HepG2 (cell line): ENCODE measurements at regions not wholly inside any gene's neighbourhood (a gene's known extent, or its start where the extent isn't known, plus 50 kb on each side); places are given as distances from the start of the nearest gene placed in this dataset.
A peak's percentile ranks its signal among the peaks of the same experiment; 100 is the strongest.

Experiments used
- ATAC-seq: fragments of 200-7000 bp; cut with Tn5 transposase; 3 replicates; pipeline ENCODE4 v1.9.1; 2020; ENCODE audit warnings: mild to moderate bottlenecking, moderate library complexity
- BruUV-seq: library from RNA; stranded (reverse); fragments of 400-500 nt; replicated peaks from 2 replicates; lab custom pipeline; 2021; lab: Mats Ljungman, UMichigan
- CTCF ChIA-PET: fragments of 300-600 bp; formaldehyde crosslinking; extraction: SDS; loops from one replicate; lab custom pipeline; 2021; ENCODE audit warnings: low total read pairs, inconsistent platforms, low intra/inter-chr PET ratio; lab: Yijun Ruan, JAX
- POLR2A ChIA-PET: fragments of 350-600 bp; sonication (Branson Sonifier 250); formaldehyde crosslinking; loops from one replicate; lab custom pipeline; 2020; ENCODE audit warnings: antibody characterized with exemption, inconsistent platforms; lab: Yijun Ruan, JAX
- DNase-seq: peaks from one replicate; pipeline ENCODE4 v3.0.0-alpha.2; 2015; ENCODE audit warnings: low spot score
- FAIRE-seq: peaks from 3 replicates; lab custom pipeline; 2011; peaks lifted over from hg19 to GRCh38; lab: Jason Lieb, UNC
- H2AFZ ChIP-seq: one replicate; pipeline ENCODE4 v1.6.1; 2011; ENCODE audit warnings: low read length, inconsistent platforms
- H3K27ac ChIP-seq: fragments of 300-600 bp; 3 replicates; pipeline ENCODE4 v1.8.0; 2011; ENCODE audit warnings: mixed run types, mild to moderate bottlenecking, mixed read lengths, low read length, inconsistent platforms; ENCODE audit not compliant: insufficient read depth; ENCODE audit errors: extremely low read length
- H3K27me3 ChIP-seq, 2 experiments: fragments of 200-600 bp in 1 of 2; 2 replicates in 1 of 2; 3 replicates in 1 of 2; pipeline versions ENCODE4 v1.6.0 to v1.8.0; 2011; ENCODE audit warnings: low read length in 2 of 2, mild to moderate bottlenecking in 2 of 2, moderate library complexity in 2 of 2, inconsistent platforms in 1 of 2; ENCODE audit not compliant: insufficient read depth in 2 of 2, control insufficient read depth in 1 of 2
- H3K36me3 ChIP-seq, 2 experiments: fragments of 200-600 bp in 1 of 2; replicated peaks in 1 of 2; 2 replicates in 1 of 2; 3 replicates in 1 of 2; pipeline versions ENCODE4 v1.5.1 to v1.8.0; 2011; ENCODE audit warnings: low read length in 2 of 2, inconsistent platforms in 1 of 2; ENCODE audit not compliant: insufficient read depth in 2 of 2, control insufficient read depth in 1 of 2
- H3K4me1 ChIP-seq: 2 replicates; pipeline ENCODE4 v1.5.1; 2012; ENCODE audit warnings: low read length, inconsistent platforms; ENCODE audit not compliant: insufficient read depth
- H3K4me2 ChIP-seq: 2 replicates; pipeline ENCODE4 v1.6.0; 2011; ENCODE audit warnings: low read depth, low read length, inconsistent platforms
- H3K4me3 ChIP-seq, 3 experiments: fragments of 200-600 bp in 1 of 3; sonication (generic), shearing (Covaris generic) in 1 of 3; replicated peaks in 1 of 3; 2 replicates each; pipeline ENCODE4 v1.5.1; 2011 to 2016; ENCODE audit warnings: low read length in 3 of 3, inconsistent platforms in 2 of 3, low read depth in 2 of 3, mild to moderate bottlenecking in 2 of 3, control low read depth in 1 of 3, mixed read lengths in 1 of 3; ENCODE audit not compliant: insufficient read depth in 1 of 3
- H3K79me2 ChIP-seq: one replicate; pipeline ENCODE4 v1.6.1; 2011; ENCODE audit warnings: low read length, inconsistent platforms; ENCODE audit not compliant: insufficient read depth
- H3K9ac ChIP-seq: 2 replicates; pipeline ENCODE4 v1.6.0; 2011; ENCODE audit warnings: mild to moderate bottlenecking, low read depth, low read length, inconsistent platforms; ENCODE audit not compliant: insufficient read depth
- H3K9me3 ChIP-seq: 2 replicates; pipeline ENCODE4 v1.5.1; 2012; ENCODE audit warnings: mild to moderate bottlenecking, low read length
- H4K20me1 ChIP-seq: 2 replicates; pipeline ENCODE4 v1.6.0; 2011; ENCODE audit warnings: inconsistent platforms, mild to moderate bottlenecking, low read length, moderate library complexity; ENCODE audit not compliant: insufficient read depth
- CREB1 ChIP-seq, 2 experiments: fragments of 450-650 bp in 1 of 2; IDR thresholded peaks; 2 replicates each; pipeline ENCODE4 v1.6.1; 2016 to 2017; ENCODE audit warnings: control low read depth in 1 of 2, mild to moderate bottlenecking in 1 of 2, missing compliant biosample characterization in 1 of 2, missing genetic modification characterization in 1 of 2
- SP1 ChIP-seq, 2 experiments: fragments of 450-650 bp in 1 of 2; sonication (generic) in 1 of 2; formaldehyde crosslinking in 1 of 2; IDR thresholded peaks; 2 replicates each; pipeline versions ENCODE4 v1.4.0 to v1.6.1; 2016 to 2020; ENCODE audit warnings: missing genetic modification reagents in 1 of 2
- ZNF20 ChIP-seq: sonication (generic); formaldehyde crosslinking; IDR thresholded peaks from 2 replicates; pipeline ENCODE4 v1.4.0; 2020; ENCODE audit warnings: mild to moderate bottlenecking, moderate library complexity, missing genetic modification reagents
- ZNF878 ChIP-seq: sonication (generic); formaldehyde crosslinking; IDR thresholded peaks from 2 replicates; pipeline ENCODE4 v1.8.1; 2023; ENCODE audit warnings: mild to moderate bottlenecking, missing genetic modification reagents, moderate library complexity
- WGBS: methylation state at CpG from one replicate; pipeline ENCODE4 v1.1.6; 2017; ENCODE audit warnings: low lambda C conversion rate; 5-methylcytosine and 5-hydroxymethylcytosine counted together
- in situ Hi-C: cut with HindIII; loops from 2 replicates; pipeline ENCODE4 v1.10.0; 2017; ENCODE audit warnings: low pct_unique_long_range_greater_than_20kb; ENCODE audit not compliant: extremely low pct_ligation_motif_present
- intact Hi-C: fragments of 100-400 bp; cut with micrococcal nuclease; formaldehyde crosslinking; loops from one replicate; pipeline ENCODE4 v1.10.0; 2022; ENCODE audit not compliant: unreplicated experiment
- TF ChIP-seq, protein P1 (sequence below): sonication (generic); formaldehyde crosslinking; IDR thresholded peaks from 2 replicates; pipeline ENCODE4 v1.8.0; 2022; ENCODE audit warnings: mild to moderate bottlenecking, missing genetic modification reagents; ENCODE audit not compliant: insufficient replicate concordance

DNA sequence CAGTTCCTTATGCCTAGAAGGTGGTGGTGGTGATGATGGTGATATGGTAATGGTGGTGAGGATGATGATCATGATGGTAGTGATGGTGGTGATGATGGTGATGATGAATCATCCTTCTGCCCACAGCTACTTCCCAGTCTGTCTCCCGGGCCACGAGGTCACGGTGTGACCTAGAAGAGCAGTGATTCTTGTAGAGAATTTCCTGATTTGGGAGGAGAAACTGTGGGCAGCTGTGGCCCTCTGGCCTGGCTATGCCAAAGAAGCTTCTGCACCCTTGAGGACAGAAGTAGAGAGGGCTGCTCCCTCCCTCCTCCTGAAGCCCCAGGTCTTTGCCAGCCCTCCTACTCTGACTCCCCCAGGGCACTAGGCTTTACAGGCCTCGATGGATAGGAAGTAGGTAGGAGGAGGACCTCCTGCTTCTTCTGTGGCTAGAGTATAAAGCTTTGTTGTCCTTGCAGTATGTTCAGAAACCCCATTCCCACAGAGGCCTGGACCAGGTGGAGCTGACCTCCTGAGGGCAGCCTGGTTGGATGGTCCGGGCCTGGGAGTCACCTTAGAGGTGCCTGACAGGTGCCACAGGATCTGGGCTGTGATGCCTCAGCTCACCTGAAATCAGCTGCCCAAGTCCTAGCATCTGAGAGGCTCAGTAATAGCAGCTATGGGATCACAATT is 57.9 kb upstream of the EPAS1 start:
- BruUV-seq = no TSS peak
- ATAC-seq = no peak

DNA sequence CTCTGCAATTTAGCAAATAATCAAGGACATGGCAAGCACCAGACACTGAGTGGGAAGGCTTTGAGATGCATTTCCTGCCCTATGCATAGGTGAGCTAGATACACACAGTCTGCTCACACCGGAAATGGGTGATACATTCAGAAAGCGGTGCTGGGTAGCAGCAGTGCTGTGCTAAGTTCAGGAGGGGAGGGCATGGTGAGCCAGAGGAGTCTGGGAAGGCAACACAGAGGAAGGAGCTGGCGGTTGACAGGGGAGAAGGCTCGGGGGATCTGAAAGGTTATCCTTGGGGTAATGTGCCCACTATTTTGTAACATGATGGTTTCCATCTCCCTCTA is 57.4 kb upstream of the EPAS1 start:
- POLR2A ChIA-PET = interaction anchor here (1.6 kb wide), 1 partner anchor 10 kb away, joined by 6 read pairs; no protein-coding TSS in a partner anchor

More for the DNA sequence above, 57.9 kb upstream of the EPAS1 start:
- WGBS = 25% methylated on average over 4 of the region's 5 CpGs
- Histone ChIP-seq H3K79me2 (no peaks in the 10 kb centered on the region), H3K4me3 (no peak overlapping the region), H3K36me3 (no peaks in the 10 kb centered on the region), H2AFZ (no peak overlapping the region), H3K27me3 (peaks cover 1 to 10% of the 10 kb centered on the region in 2 experiments; a peak in 2 of 5 replicates), H3K27ac (no peak overlapping the region), H3K4me2 (no peak overlapping the region), H4K20me1 (no peaks in the 10 kb centered on the region), H3K9ac (no peak overlapping the region), H3K4me1 (peaks cover 25% of the 10 kb centered on the region), H3K9me3 (no peaks in the 10 kb centered on the region)
- FAIRE-seq (no peak), DNase-seq (no peak)
- ChIA-PET CTCF (no interaction called here), POLR2A (interaction anchor here (1.6 kb wide), 1 partner anchor 10 kb away, joined by 6 read pairs; no protein-coding TSS in a partner anchor)
- in situ Hi-C loops (no loop called here), intact Hi-C loops (no loop called here)
- TF ChIP-seq CREB1 (IDR thresholded peaks at IDR 0.05) (peak; percentile 61; the same call in 1 of the 2 replicates), CREB1 (CRISPR knock-in tag; IDR thresholded peaks at IDR 0.05) (no peak), ZNF878 (no peak)

More for the DNA sequence above, 57.4 kb upstream of the EPAS1 start:
- Histone ChIP-seq H3K4me1 (peaks cover 25% of the 10 kb centered on the region), H4K20me1 (no peaks in the 10 kb centered on the region), H3K27ac (no peak overlapping the region), H3K9ac (no peak overlapping the region), H3K79me2 (no peaks in the 10 kb centered on the region), H3K9me3 (no peaks in the 10 kb centered on the region), H2AFZ (no peak overlapping the region), H3K36me3 (no peaks in the 10 kb centered on the region), H3K4me3 (no peak overlapping the region), H3K27me3 (peaks cover 1 to 10% of the 10 kb centered on the region in 2 experiments; a peak in 2 of 5 replicates), H3K4me2 (no peak overlapping the region)
- intact Hi-C loops (no loop called here), in situ Hi-C loops (no loop called here)
- TF ChIP-seq ZNF20 (CRISPR knock-in tag) (no peak), SP1 (IDR thresholded peaks at IDR 0.05) (no peak), SP1 (CRISPR knock-in tag; IDR thresholded peaks at IDR 0.05) (no peak)
- TF ChIP-seq, protein P1, sequence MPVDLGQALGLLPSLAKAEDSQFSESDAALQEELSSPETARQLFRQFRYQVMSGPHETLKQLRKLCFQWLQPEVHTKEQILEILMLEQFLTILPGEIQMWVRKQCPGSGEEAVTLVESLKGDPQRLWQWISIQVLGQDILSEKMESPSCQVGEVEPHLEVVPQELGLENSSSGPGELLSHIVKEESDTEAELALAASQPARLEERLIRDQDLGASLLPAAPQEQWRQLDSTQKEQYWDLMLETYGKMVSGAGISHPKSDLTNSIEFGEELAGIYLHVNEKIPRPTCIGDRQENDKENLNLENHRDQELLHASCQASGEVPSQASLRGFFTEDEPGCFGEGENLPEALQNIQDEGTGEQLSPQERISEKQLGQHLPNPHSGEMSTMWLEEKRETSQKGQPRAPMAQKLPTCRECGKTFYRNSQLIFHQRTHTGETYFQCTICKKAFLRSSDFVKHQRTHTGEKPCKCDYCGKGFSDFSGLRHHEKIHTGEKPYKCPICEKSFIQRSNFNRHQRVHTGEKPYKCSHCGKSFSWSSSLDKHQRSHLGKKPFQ (CRISPR knock-in tag) = peak; percentile 92
- DNase-seq = no peak
- ATAC-seq = no peak
- CTCF ChIA-PET = no interaction called here
- no peak for FAIRE-seq
- BruUV-seq = no TSS peak
- 34% methylated on average over 4 of the region's 4 CpGs for WGBS
